Neural progenitor cell (in vitro differentiated cells): ENCODE measurements at regions not wholly inside any gene's neighbourhood (a gene's known extent, or its start where the extent isn't known, plus 50 kb on each side); places are given as distances from the start of the nearest gene placed in this dataset.
"Not testable (repeated sequence)": the region's sequence is repeated elsewhere in the genome, so short reads cannot be mapped to it uniquely, and the experiment has no call there.

Source experiments
- CTCF ChIP-seq: fragments of 200-600 bp; sonication (generic); IDR thresholded peaks from 2 replicates; pipeline ENCODE4 v1.5.1; 2017; ENCODE audit warnings: antibody characterized with exemption, mild to moderate bottlenecking
- EZH2 ChIP-seq: fragments of 200-600 bp; sonication (generic); IDR thresholded peaks from 2 replicates; pipeline ENCODE4 v1.6.1; 2017; ENCODE audit warnings: antibody characterized with exemption, mild to moderate bottlenecking, moderate library complexity
- EZH2phosphoT487 ChIP-seq: fragments of 200-600 bp; sonication (generic); IDR thresholded peaks from 2 replicates; pipeline ENCODE4 v1.6.1; 2017; ENCODE audit warnings: antibody characterized with exemption

- TF ChIP-seq CTCF, EZH2, EZH2phosphoT487: not testable (repeated sequence)
These were observed 100.9 kb downstream of the TBC1D26 start for GRCh38 chr17:15832921-15833480.
